Vagina (tissue), 2 donors: ENCODE measurements at regions not wholly inside any gene's neighbourhood (a gene's known extent, or its start where the extent isn't known, plus 50 kb on each side); places are given as distances from the start of the nearest gene placed in this dataset.

Experiments used
- DNase-seq, 2 donors: peaks; one replicate each; pipeline ENCODE4 v3.0.0-alpha.2; 2017; ENCODE audit errors: extremely low spot score in 2 of 2
- H3K27ac ChIP-seq: fragments of 200-600 bp; sonication (generic); one replicate; pipeline ENCODE4 v1.5.1; 2019
- H3K27me3 ChIP-seq: fragments of 200-600 bp; sonication (generic); one replicate; pipeline ENCODE4 v1.5.1; 2019
- H3K36me3 ChIP-seq, 2 donors: fragments of 200-600 bp; sonication (generic); one replicate each; pipeline ENCODE4 v1.5.1; 2017 to 2019
- H3K4me1 ChIP-seq: fragments of 200-600 bp; sonication (generic); one replicate; pipeline ENCODE4 v1.5.1; 2019
- H3K4me3 ChIP-seq, 2 donors: fragments of 200-600 bp; sonication (generic); 1 replicate in 1 of 2; 2 replicates in 1 of 2; pipeline ENCODE4 v1.5.1; 2016 to 2019
- H3K9me3 ChIP-seq: fragments of 200-600 bp; sonication (generic); one replicate; pipeline ENCODE4 v1.5.1; 2019
- POLR2A ChIP-seq, 2 donors: fragments of 450-650 bp; IDR thresholded peaks; one replicate each; pipeline ENCODE4 v1.6.1; 2017; ENCODE audit warnings: antibody characterized with exemption in 2 of 2, mild to moderate bottlenecking in 2 of 2, moderate library complexity in 2 of 2
- POLR2AphosphoS5 ChIP-seq, 2 donors: sonication (generic); formaldehyde crosslinking; IDR thresholded peaks; one replicate each; pipeline ENCODE4 v1.9.0; 2017; ENCODE audit warnings: antibody characterized with exemption in 2 of 2, mild to moderate bottlenecking in 2 of 2, low read depth in 1 of 2; ENCODE audit not compliant: insufficient read depth in 1 of 2
- intact Hi-C: fragments of 100-400 bp; cut with DNase I; formaldehyde crosslinking; loops from one replicate; pipeline ENCODE4 v1.15.1; 2023
- TF ChIP-seq, protein P1 (sequence below), 3 experiments: fragments of 450-650 bp in 2 of 3; fragments of 200-600 bp in 1 of 3; sonication (generic) in 1 of 3; IDR thresholded peaks; one replicate each; pipeline ENCODE4 v1.5.1; 2017 to 2019; ENCODE audit warnings: antibody characterized with exemption in 3 of 3, mild to moderate bottlenecking in 2 of 3, moderate library complexity in 2 of 3

DNA sequence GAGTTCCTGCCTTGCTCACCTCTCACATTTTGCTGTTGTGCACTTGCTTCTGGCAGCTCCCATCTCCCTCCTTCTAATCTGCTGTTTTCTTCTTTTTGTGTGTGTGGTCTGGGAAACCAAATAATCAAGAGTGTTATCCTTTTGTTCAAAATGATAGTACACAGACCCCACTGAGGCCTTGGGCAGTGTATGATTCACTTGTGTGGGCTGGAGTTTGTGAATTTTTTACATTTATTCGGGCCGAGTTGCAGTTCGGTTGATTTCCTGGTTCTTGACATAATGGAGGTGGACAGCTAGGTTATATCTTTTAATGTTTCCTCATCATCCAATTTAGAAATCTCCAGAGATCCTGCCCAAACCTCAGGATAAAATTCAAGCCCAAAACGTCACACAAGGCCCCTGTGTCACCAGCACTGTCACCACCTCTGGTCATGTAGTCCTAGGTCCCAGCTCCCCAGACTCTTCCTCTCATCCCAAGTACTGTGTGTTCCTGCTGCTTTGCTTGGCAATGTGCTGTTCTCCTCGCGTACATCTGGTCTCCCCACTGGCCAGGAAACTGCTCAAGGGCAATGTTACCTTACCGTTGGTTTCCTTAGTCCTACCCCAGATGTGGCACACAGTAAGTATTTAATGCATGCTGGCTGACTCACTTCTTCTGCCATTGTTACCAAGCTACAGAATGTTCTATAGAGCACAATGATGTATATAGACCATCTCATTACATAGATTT lies 55.7 kb upstream of the PHACTR2 start:
- Histone ChIP-seq H3K36me3 (no peaks in the 10 kb centered on the region), H3K9me3 (no peaks in the 10 kb centered on the region), H3K27me3 (no peaks in the 10 kb centered on the region), H3K27ac (no peak overlapping the region), H3K4me3 (no peak overlapping the region), H3K4me1 (peaks cover 6% of the 10 kb centered on the region)
- DNase-seq, result no peak
- TF ChIP-seq POLR2AphosphoS5 (IDR thresholded peaks at IDR 0.05; ENCODE audit: insufficient read depth in 1 of 2, low read depth in 1 of 2), result no peak
- intact Hi-C loops, result no loop called here

DNA sequence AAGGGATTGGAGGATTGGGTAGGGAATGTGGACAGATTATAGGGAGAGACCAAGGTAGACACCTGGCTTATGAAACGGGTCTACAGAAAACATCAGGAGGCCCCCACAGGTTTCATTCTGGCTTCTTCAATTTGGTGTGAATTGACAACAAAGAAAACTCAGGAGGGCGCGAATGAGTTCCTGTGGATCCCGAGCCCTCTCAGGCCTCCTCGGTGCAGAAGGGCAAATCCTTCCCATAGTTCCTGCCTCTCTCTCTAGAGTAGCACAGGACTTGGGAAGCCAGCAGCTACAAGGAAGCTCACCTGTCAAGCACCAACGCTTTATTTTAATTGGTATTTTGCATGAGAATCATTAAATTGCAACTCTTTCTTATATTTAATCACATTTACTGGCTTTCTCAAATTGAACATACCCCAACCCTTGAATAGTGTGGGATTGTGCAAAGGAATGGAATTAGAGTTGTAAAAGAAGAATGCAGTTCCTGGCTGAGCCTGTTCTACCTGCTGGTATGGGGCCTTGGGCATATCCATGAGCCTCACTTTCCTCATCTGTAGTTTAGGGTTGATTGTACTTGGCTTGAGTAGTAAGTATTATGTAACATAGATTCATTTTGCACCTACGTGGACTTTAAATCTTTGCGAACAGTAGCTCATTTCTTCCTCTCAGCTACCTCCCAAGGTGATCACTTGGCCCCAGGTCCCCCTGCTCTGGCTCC lies 56.4 kb upstream of the PHACTR2 start:
- no peaks in the 10 kb centered on the region for H3K27me3 ChIP-seq
- TF ChIP-seq, protein P1, sequence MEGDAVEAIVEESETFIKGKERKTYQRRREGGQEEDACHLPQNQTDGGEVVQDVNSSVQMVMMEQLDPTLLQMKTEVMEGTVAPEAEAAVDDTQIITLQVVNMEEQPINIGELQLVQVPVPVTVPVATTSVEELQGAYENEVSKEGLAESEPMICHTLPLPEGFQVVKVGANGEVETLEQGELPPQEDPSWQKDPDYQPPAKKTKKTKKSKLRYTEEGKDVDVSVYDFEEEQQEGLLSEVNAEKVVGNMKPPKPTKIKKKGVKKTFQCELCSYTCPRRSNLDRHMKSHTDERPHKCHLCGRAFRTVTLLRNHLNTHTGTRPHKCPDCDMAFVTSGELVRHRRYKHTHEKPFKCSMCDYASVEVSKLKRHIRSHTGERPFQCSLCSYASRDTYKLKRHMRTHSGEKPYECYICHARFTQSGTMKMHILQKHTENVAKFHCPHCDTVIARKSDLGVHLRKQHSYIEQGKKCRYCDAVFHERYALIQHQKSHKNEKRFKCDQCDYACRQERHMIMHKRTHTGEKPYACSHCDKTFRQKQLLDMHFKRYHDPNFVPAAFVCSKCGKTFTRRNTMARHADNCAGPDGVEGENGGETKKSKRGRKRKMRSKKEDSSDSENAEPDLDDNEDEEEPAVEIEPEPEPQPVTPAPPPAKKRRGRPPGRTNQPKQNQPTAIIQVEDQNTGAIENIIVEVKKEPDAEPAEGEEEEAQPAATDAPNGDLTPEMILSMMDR (IDR thresholded peaks at IDR 0.05), result no peak
- TF ChIP-seq POLR2A (IDR thresholded peaks at IDR 0.05) (no peak), POLR2AphosphoS5 (IDR thresholded peaks at IDR 0.05; ENCODE audit: insufficient read depth in 1 of 2, low read depth in 1 of 2) (no peak)
- intact Hi-C loops, result no loop called here

DNA sequence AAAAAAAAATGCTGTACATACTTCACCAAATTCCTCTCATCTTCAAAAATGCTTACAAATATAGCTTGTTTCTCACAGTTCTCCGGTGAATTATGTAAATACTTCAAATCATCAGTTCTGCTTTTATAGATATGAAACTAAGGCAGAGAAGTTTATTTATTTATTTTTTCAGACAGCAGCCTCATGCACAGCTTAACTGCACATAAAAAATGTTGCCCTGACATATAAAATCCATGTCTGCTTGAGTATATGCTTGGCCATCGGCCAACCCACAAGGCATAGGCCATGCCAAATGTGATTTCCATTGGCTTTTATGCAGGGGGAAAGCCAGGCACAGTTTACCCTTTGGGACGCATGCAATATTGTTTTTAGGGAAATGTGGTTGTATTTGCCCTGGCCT lies 57.3 kb upstream of the PHACTR2 start:
- H3K27me3 ChIP-seq, result no peaks in the 10 kb centered on the region
- intact Hi-C loops, result no loop called here
- no peak overlapping the region for H3K4me3 ChIP-seq
- no peaks in the 10 kb centered on the region for H3K9me3 ChIP-seq
- DNase-seq, result no peak
- no peak overlapping the region for H3K27ac ChIP-seq
- H3K36me3 ChIP-seq, result no peaks in the 10 kb centered on the region
- peaks cover 6% of the 10 kb centered on the region for H3K4me1 ChIP-seq
- TF ChIP-seq POLR2A (IDR thresholded peaks at IDR 0.05), result no peak
- TF ChIP-seq, protein P1 (IDR thresholded peaks at IDR 0.05), result no peak

More for the DNA sequence above, 56.4 kb upstream of the PHACTR2 start:
- no peak for DNase-seq
- Histone ChIP-seq H3K9me3 (no peaks in the 10 kb centered on the region), H3K4me1 (peaks cover 6% of the 10 kb centered on the region), H3K27ac (no peak overlapping the region), H3K36me3 (no peaks in the 10 kb centered on the region), H3K4me3 (no peak overlapping the region)

DNA sequence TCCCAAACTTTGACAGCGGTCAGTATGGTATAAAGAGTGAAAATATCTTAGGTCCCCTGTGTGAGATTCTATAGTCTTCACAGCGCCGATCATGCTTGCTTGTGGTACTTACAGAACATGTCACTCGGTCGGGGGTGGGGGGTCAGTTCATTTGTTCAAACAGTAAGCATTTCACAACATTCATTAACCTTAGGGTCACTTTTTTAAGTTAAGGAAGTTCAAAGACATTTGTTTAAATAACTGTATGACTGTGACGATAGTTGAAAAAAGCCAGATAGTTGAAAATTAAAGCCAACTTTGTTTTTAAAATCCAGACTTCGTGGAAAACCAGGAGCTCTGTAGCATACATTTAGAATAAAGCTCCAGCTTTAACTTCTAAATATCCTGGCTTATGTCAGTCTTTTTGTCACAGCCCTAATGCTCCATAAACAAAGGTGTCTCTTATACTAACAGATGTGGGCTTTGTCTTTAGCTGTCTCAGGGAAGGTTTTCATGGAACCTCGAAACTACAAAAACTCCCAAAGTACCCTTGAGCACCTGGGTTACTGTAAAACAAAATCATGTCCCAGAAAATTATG lies 57.9 kb upstream of the PHACTR2 start:
- DNase-seq, result no peak
- intact Hi-C loops, result no loop called here
- Histone ChIP-seq H3K27me3 (no peaks in the 10 kb centered on the region), H3K4me1 (peaks cover 6% of the 10 kb centered on the region), H3K9me3 (no peaks in the 10 kb centered on the region), H3K4me3 (no peak overlapping the region), H3K27ac (no peak overlapping the region), H3K36me3 (no peaks in the 10 kb centered on the region)
- TF ChIP-seq POLR2AphosphoS5 (IDR thresholded peaks at IDR 0.05; ENCODE audit: insufficient read depth in 1 of 2, low read depth in 1 of 2) (no peak), POLR2A (IDR thresholded peaks at IDR 0.05) (no peak)
- TF ChIP-seq, protein P1 (IDR thresholded peaks at IDR 0.05), result no peak

DNA sequence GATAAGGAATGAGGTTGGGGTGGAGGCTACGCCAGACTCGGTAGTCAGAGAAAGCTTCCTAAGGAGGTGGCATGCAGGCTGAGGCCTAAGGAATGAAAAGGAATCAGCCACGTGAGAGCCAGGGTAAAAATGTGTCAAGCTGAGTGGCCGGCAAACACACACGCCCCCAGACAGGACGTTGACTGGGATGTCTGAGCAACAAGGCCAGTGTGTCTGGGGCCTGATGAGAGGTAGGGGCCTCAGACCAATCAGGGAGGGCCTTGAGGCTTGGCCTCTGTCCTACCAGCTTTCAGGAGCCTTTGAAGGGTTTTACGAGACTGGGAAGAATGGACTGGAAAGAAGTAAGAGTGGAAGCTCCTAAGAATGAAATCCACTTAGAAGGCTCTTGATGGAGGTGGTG lies 61.0 kb upstream of the PHACTR2 start:
- H3K4me1 ChIP-seq, result peaks cover 6% of the 10 kb centered on the region
- no peaks in the 10 kb centered on the region for H3K36me3 ChIP-seq
- H3K9me3 ChIP-seq, result no peaks in the 10 kb centered on the region
- H3K4me3 ChIP-seq, result no peak overlapping the region
- intact Hi-C loops, result no loop called here
- DNase-seq, result no peak
- H3K27me3 ChIP-seq, result no peaks in the 10 kb centered on the region
- TF ChIP-seq, protein P1 (IDR thresholded peaks at IDR 0.05), result no peak
- TF ChIP-seq POLR2A (IDR thresholded peaks at IDR 0.05) (no peak), POLR2AphosphoS5 (IDR thresholded peaks at IDR 0.05; ENCODE audit: insufficient read depth in 1 of 2, low read depth in 1 of 2) (no peak)
- H3K27ac ChIP-seq, result no peak overlapping the region
